Activated T-helper 17 cell treated with anti-CD3 and anti-CD28 coated beads, Interleukin-2, amount 50 U/mL, for 72 hours (primary cell): ENCODE measurements at regions not wholly inside any gene's neighbourhood (a gene's known extent, or its start where the extent isn't known, plus 50 kb on each side); places are given as distances from the start of the nearest gene placed in this dataset.

Experiments used
- ATAC-seq: fragments of 150-1000 bp; cut with Tn5 transposase; replicated peaks from 2 replicates; pipeline ENCODE4 v1.10.0; 2021; ENCODE audit warnings: mild to moderate bottlenecking, moderate library complexity
- H3K27ac Mint-ChIP-seq: one replicate; pipeline ENCODE4 v1.8.0; 2022; ENCODE audit warnings: mixed read lengths
- H3K27me3 Mint-ChIP-seq: one replicate; pipeline ENCODE4 v1.8.0; 2022; ENCODE audit warnings: mixed read lengths
- H3K36me3 Mint-ChIP-seq: one replicate; pipeline ENCODE4 v1.8.0; 2022; ENCODE audit warnings: low read depth, mild to moderate bottlenecking, mixed read lengths
- H3K4me1 Mint-ChIP-seq: one replicate; pipeline ENCODE4 v1.8.0; 2022; ENCODE audit warnings: mixed read lengths
- H3K4me3 Mint-ChIP-seq: one replicate; pipeline ENCODE4 v1.8.0; 2022; ENCODE audit warnings: mild to moderate bottlenecking, mixed read lengths
- H3K9me3 Mint-ChIP-seq: one replicate; pipeline ENCODE4 v1.8.0; 2022; ENCODE audit warnings: mixed read lengths

DNA sequence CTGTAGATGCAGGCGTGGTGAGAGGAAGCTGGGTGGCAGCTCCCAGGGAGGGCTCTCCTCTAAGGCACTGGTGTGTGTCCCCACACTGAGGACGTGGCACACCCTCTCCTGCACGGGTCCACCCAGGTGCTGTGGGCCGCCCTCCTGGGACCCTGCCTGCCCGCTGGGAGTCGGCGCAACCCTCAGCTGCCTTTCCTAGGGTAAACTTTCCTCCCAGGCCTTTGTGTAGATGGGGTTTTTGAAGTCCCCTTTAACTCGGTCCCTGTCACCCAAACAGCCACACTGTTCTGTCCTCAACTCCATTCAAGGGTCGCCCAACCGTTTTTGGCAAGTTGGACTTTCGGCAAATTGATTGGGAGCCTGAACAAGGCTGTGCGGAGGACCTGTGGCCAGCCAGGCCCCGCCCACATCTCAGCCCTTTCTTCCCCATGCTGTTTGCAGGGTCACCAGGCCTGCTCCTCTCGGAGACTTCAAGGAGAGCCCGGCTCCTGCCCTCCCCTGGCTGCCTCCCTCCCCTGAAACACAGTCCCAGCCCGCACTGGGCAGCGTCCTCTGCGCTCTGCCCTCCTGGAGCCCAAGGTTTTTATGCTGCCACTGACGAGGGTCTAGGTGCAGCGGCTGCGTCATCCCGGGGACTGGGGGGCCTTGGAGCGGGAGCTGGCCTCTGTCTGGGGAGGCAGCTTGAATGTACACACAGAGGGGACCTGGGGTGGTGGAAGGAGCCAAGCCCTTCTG lies 1126.2 kb downstream of the BRD1 start:
- Mint-ChIP-seq H3K4me1 (no peaks in the 10 kb centered on the region), H3K4me3 (no peak overlapping the region), H3K27ac (no peak overlapping the region), H3K27me3 (no peaks in the 10 kb centered on the region), H3K36me3 (no peaks in the 10 kb centered on the region), H3K9me3 (no peaks in the 10 kb centered on the region)
- ATAC-seq: no peak

DNA sequence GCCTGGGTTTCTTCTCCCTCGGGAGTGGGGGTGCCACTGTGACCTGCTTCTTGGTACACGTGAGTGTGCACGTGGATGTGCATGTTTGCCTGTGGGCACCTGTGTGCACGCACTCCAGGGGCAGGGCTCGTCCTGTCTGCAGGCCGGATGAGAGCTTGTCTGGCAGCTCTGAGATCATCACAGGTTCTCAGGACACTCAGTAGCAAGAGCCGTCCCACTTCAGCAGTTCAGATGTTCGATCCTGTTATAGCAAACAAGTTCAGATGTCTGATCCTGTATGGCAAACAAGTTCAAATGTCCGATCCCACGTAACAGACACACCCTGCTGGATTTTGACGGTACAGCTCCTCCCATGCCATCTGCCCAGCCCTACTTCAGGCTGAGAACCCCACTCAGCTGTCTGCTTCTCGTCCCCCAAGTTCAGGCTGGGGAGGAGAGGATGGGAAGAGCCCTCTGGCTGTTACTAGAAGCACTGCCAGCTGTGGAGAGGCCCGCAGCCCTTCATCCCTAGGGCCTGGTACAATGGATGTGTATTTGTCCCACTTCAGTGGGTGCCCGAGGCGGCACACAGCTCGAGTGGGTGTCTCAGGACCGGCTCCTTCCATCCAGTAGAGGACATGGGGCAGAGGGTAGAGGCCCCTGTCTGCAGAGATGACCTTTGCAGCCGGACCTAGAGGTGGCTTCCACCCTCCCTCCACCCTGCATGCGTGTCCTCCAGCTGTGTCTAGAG lies 1126.9 kb downstream of the BRD1 start:
- H3K27me3 Mint-ChIP-seq: no peaks in the 10 kb centered on the region
- no peaks in the 10 kb centered on the region for H3K36me3 Mint-ChIP-seq
- no peaks in the 10 kb centered on the region for H3K4me1 Mint-ChIP-seq
- no peak overlapping the region for H3K4me3 Mint-ChIP-seq
- ATAC-seq: no peak
- H3K27ac Mint-ChIP-seq: no peak overlapping the region
- no peaks in the 10 kb centered on the region for H3K9me3 Mint-ChIP-seq

DNA sequence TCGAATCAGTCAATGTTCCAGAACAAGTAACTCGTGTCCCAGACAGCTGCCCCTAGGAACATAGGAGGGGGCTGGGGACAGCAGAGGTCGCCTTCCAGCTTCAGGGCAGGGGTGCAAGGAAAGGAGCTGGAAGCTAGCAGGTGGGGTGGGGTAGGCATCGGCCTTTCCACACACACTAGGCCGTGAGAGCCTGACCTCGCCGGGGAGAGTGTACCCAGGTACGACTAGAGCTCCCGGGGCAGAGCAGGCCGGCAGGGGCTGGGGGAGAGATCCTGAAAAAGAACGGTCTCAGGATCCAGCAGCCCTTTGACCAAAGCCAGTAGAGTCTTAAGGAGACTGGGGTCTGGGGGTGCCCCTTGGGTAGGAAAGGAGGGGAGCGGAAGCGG lies 1127.5 kb downstream of the BRD1 start:
- no peak overlapping the region for H3K27ac Mint-ChIP-seq
- H3K27me3 Mint-ChIP-seq: no peaks in the 10 kb centered on the region
- H3K9me3 Mint-ChIP-seq: no peaks in the 10 kb centered on the region
- no peaks in the 10 kb centered on the region for H3K36me3 Mint-ChIP-seq
- H3K4me3 Mint-ChIP-seq: no peak overlapping the region
- no peak for ATAC-seq
- H3K4me1 Mint-ChIP-seq: no peaks in the 10 kb centered on the region

DNA sequence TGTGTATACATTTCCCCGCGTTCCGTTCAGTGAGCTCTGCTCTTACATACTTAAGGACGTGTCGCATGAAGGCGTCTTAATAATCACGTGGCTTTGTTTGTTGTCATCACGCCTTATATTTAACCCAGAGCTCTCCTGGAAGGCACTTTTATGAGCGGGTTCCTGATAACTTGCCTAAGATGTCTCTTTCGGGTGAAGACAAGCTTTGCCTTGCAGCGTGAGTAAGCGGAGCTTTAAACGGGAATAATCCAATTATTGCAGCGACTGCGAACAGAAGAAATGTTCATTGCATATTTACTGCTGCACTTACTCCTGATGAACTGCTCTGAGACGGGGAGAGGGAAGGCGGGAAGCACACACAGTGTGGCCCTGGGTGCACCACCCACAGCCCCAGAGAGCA lies 1128.2 kb downstream of the BRD1 start:
- H3K9me3 Mint-ChIP-seq: no peaks in the 10 kb centered on the region
- H3K27ac Mint-ChIP-seq: no peak overlapping the region
- no peaks in the 10 kb centered on the region for H3K4me1 Mint-ChIP-seq
- no peaks in the 10 kb centered on the region for H3K27me3 Mint-ChIP-seq
- H3K36me3 Mint-ChIP-seq: no peaks in the 10 kb centered on the region
- H3K4me3 Mint-ChIP-seq: no peak overlapping the region
- no peak for ATAC-seq

DNA sequence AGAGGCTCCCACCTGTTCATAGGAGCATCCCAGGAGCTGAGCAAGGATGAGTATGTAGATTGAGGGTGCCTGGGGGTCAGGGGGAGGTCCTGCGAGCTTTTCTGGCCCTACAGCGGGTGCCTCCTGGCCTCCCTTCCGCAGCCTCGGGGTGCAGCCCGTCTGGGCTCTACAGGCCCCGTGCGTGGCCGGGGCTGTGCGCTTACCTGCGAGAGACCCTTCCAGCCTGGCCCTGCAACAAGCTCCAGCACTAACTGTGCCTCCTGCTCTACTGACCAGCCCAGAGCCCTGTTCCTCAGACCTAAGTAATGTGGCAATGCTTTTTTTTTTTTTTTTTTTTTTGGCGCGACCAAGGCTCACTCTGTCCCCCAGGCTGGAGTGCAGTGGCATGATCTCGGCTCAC lies 1129.1 kb downstream of the BRD1 start:
- H3K9me3 Mint-ChIP-seq: no peaks in the 10 kb centered on the region
- no peak overlapping the region for H3K4me3 Mint-ChIP-seq
- H3K4me1 Mint-ChIP-seq: no peaks in the 10 kb centered on the region
- no peak overlapping the region for H3K27ac Mint-ChIP-seq
- H3K36me3 Mint-ChIP-seq: no peaks in the 10 kb centered on the region
- no peaks in the 10 kb centered on the region for H3K27me3 Mint-ChIP-seq
- no peak for ATAC-seq

DNA sequence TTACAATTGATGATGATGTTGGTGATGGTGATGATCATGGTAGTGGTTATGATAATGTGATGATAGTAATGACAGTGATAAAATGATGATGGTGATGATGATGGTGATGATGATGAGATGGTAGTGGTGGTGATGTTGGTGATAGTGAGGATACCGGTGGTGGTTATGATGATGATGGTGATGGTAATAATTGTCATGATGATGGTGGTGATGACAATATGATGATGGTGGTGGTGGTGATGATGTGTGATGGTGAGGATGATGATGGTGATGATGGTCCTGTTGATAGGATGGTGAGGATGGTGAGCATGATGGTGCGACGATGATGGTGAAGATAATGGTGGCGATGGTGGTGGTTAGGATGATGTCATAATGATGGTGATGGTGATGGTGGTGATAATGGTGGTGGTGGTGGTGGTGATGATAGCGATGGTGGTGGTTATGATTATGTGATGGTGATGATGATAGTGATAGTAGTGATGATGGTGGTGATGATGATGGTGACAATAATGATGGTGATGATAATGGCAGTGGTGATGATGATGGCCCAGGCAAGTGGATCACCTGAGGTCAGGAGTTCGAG lies 1129.9 kb downstream of the BRD1 start:
- no peak for ATAC-seq
- H3K4me3 Mint-ChIP-seq: no peak overlapping the region

DNA sequence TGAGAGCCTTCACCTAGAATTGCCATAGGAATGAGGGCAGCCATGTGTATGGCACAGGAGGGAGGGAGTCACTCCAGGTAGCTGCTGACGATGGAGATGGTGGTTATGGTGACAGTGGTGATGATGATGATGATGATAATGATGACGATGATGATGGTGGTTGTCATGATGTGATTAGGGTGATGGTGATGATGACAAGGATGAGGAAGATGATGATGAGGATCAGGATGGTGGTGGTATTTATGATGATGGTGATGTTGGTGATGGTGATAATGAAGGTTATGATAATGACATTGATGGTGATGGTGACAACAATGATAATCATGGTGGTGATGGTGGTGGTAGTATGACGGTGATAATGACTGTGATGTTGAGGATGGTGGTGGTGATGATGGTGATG lies 1130.5 kb downstream of the BRD1 start:
- no peaks in the 10 kb centered on the region for H3K4me1 Mint-ChIP-seq
- H3K36me3 Mint-ChIP-seq: no peaks in the 10 kb centered on the region
- no peaks in the 10 kb centered on the region for H3K27me3 Mint-ChIP-seq
- H3K27ac Mint-ChIP-seq: no peak overlapping the region
- no peaks in the 10 kb centered on the region for H3K9me3 Mint-ChIP-seq
- H3K4me3 Mint-ChIP-seq: no peak overlapping the region
- no peak for ATAC-seq

More for the DNA sequence above, 1129.9 kb downstream of the BRD1 start:
- no peaks in the 10 kb centered on the region for H3K4me1 Mint-ChIP-seq
- H3K36me3 Mint-ChIP-seq: no peaks in the 10 kb centered on the region
- H3K9me3 Mint-ChIP-seq: no peaks in the 10 kb centered on the region
- H3K27ac Mint-ChIP-seq: no peak overlapping the region
- no peaks in the 10 kb centered on the region for H3K27me3 Mint-ChIP-seq

DNA sequence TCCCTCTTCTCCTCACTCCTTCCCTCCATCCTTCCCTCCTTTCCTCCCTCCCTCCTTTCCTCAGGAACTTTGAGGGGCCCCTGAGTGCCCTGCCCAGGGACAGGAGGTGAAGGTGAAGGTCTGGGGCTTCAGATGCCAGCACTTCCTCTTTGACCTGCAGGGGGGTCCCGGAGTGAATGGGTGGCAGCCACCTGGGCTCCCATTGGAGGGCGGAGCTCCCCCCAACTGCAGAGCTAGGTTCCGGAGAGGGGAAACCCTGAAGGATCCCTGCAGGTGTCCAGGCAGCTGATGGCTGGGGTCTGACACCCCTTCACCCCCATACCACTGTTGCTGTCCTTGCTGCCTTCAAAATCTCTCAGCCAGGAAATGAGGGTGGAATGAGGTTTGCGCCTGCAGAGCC lies 1131.3 kb downstream of the BRD1 start:
- ATAC-seq: no peak
- Mint-ChIP-seq H3K36me3 (no peaks in the 10 kb centered on the region), H3K4me1 (no peaks in the 10 kb centered on the region), H3K4me3 (no peak overlapping the region), H3K27me3 (no peaks in the 10 kb centered on the region), H3K9me3 (no peaks in the 10 kb centered on the region), H3K27ac (no peak overlapping the region)

DNA sequence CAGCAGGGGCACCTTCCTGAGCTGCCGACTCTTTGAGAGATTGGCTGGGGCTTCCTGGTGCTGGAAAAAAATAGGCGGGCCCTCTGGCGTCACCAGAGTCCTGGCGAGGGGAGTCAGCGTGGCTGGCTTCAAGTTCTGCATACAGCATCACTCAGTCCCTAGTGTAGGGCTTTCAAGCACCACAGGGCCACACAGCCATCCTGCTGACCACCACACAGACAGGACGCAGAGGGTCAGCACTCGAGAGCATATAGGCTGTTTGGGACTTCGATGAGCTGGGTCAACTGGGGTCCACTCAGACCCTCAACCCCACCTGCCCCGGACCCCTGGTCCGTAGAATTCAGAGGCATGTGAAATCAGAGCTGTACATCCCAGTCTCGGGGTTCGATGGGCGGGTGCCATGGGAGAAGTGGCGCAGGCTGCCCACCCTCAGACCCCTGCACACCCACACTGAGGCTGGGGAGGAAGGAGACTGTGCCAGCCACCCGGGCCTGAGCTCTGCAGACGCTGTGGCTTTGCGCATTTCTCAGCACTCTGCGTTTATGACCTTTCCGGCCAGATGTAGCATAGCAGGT lies 1131.9 kb downstream of the BRD1 start:
- H3K4me1 Mint-ChIP-seq: no peaks in the 10 kb centered on the region

DNA sequence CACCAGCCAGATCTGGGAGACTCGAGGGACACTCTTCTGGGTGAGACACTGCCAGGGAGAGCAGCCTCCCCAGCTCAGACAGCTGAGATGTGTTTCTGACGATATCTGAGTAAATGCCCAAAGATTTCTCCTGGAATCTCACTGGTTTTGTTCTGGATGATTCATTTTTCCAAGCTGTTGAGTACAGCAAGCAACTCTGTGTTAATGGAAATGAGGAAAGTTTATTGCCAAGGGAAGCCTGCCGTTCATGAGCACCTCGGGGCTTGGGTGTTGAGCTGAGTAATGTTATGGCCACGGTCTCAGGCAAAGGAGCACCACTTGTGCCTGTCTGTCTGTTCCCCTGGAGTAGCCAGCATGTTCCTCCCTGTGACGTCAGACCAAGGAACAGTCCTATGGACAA lies 1132.4 kb downstream of the BRD1 start:
- ATAC-seq: no peak
- no peaks in the 10 kb centered on the region for H3K27me3 Mint-ChIP-seq

More for the DNA sequence above, 1131.9 kb downstream of the BRD1 start:
- Mint-ChIP-seq H3K9me3 (no peaks in the 10 kb centered on the region), H3K4me3 (no peak overlapping the region), H3K36me3 (no peaks in the 10 kb centered on the region), H3K27ac (no peak overlapping the region), H3K27me3 (no peaks in the 10 kb centered on the region)
- no peak for ATAC-seq

DNA sequence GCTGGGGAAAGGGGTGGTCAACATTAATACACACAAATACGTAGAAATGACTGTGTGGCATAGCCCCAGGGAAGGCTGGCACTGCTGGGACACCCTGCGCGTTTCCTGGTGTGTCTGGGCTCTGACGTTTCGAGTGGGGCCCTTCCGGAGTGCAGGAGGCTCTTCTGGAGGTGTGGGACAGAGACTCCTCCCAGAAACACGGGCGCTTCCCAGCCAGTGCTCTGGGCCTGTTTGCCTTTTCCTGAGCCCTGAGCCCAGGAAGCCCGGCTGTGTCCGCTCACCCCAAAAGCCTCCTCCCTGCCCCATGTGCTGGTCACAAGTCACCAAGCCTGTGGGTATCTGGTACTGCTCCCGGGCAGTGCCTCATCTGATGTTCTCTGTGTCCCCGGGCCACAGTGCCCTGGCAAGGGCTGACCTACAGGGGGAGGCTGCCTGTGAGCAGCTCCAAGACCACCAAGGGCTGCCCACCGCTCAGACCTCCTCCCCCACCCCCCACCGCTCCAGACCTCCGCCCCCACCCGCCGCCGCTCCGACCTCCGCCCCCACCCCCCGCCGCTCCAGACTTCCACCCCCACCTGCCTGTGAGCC lies 1133.3 kb downstream of the BRD1 start:
- no peak for ATAC-seq
- no peak overlapping the region for H3K27ac Mint-ChIP-seq

More for the DNA sequence above, 1132.4 kb downstream of the BRD1 start:
- no peaks in the 10 kb centered on the region for H3K9me3 Mint-ChIP-seq
- H3K4me1 Mint-ChIP-seq: no peaks in the 10 kb centered on the region
- H3K4me3 Mint-ChIP-seq: no peak overlapping the region
- no peak overlapping the region for H3K27ac Mint-ChIP-seq
- H3K36me3 Mint-ChIP-seq: no peaks in the 10 kb centered on the region

DNA sequence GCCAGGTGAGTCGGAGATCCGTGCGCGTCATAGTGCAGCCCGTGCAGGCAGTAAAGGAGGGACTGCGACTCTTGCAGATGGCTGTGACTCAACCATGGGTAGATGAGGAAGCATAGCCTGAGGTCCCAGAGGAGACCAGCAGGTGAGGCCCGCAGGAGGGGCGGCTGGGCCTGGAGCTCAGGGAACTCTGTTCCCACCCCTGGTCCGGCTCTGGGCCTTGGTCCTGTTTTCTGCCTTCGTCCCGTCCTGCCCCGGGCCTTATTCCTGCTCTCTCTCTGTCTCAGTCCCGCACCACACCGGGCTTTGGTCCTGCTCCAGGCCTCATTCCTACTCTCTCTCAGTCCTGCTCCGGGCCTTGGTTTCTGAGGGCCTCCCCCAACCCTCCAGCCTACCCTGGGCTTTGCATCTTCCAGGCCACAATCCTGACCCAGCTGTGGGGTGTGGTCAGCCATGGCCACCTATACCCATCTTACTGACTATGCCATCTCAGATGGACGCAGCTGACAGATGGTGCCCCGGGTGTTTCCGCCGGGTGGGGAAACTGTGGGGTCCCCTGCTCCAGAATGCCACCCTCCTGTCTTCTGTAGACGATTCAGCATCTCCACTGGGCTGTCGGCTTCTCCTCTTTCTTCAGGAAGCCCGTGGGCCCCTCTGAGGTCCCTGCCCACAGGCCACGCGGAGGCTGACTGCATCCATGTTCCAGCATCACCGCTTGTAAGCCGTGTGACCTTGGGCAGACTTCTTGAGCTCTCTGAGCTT lies 1134.1 kb downstream of the BRD1 start:
- no peak for ATAC-seq
- no peaks in the 10 kb centered on the region for H3K9me3 Mint-ChIP-seq
- no peak overlapping the region for H3K4me3 Mint-ChIP-seq
- no peaks in the 10 kb centered on the region for H3K4me1 Mint-ChIP-seq
- no peaks in the 10 kb centered on the region for H3K36me3 Mint-ChIP-seq
- H3K27ac Mint-ChIP-seq: no peak overlapping the region
- H3K27me3 Mint-ChIP-seq: no peaks in the 10 kb centered on the region

More for the DNA sequence above, 1133.3 kb downstream of the BRD1 start:
- no peaks in the 10 kb centered on the region for H3K4me1 Mint-ChIP-seq
- no peak overlapping the region for H3K4me3 Mint-ChIP-seq
- H3K36me3 Mint-ChIP-seq: no peaks in the 10 kb centered on the region
- H3K9me3 Mint-ChIP-seq: no peaks in the 10 kb centered on the region
- H3K27me3 Mint-ChIP-seq: no peaks in the 10 kb centered on the region

DNA sequence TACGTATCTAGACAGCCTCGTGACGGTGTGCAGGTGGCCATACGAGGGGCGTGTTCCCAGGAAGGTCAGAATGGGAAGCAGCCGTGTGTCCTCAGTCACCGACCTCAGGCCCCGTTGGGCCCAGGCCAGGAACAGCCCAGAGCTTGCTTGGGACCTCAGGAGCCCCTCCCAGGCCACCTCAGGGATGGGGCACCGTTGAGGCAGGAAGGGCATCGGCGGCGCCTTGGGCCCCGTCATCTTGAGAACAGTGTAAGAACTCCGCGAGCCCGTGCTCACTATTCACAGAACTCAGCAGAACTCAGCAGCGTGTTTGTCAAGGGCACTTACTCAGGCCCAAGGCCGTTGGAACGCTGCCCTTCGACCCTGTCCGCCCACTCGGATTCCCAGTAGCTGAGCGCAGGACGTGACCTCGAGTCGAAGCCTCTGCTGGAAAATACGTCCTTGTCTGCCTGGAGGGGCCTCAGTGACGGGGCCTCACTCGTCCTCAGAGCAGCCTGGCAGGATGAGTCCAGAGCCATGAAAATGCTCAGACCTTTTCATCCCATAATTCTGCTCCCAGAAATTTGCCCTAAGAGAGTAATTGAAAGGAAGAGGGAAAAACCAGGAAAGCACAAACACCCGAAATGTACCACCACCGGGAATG lies 1134.8 kb downstream of the BRD1 start:
- Mint-ChIP-seq H3K4me1 (no peaks in the 10 kb centered on the region), H3K36me3 (no peaks in the 10 kb centered on the region), H3K4me3 (no peak overlapping the region), H3K27ac (no peak overlapping the region), H3K9me3 (no peaks in the 10 kb centered on the region), H3K27me3 (no peaks in the 10 kb centered on the region)
- ATAC-seq: no peak

DNA sequence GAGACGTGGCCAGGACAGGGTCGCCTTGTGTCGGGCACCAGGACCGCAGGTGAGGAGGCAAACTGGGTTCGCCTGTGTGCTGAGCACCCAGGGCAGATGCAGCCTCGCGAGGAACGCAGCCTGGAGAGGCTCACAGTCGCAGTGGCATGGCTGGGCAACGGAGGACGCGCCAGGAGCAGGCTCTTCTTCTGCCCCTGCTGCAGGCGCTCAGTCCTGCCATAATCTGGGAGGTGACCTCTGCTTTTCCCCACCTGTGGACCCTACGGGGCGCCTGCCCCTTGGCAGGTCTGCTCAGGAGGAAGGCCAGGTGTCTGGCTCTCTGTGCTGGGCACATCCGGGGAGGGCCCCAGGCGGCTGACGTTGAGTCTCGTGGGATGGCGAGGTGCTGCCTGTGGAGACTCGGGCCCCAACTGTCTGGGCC lies 1136.2 kb downstream of the BRD1 start:
- H3K4me3 Mint-ChIP-seq: no peak overlapping the region
- H3K27ac Mint-ChIP-seq: no peak overlapping the region
- peaks cover 7% of the 10 kb centered on the region for H3K9me3 Mint-ChIP-seq
- H3K36me3 Mint-ChIP-seq: no peaks in the 10 kb centered on the region
- ATAC-seq: no peak
- H3K4me1 Mint-ChIP-seq: no peaks in the 10 kb centered on the region
- H3K27me3 Mint-ChIP-seq: peaks cover 7% of the 10 kb centered on the region
